ENCODE measurements at regions not wholly inside any gene's neighbourhood (a gene's known extent, or its start where the extent isn't known, plus 50 kb on each side); places are given as distances from the start of the nearest gene placed in this dataset.
"Not testable (repeated sequence)": the region's sequence is repeated elsewhere in the genome, so short reads cannot be mapped to it uniquely, and the experiment has no call there.

DNA sequence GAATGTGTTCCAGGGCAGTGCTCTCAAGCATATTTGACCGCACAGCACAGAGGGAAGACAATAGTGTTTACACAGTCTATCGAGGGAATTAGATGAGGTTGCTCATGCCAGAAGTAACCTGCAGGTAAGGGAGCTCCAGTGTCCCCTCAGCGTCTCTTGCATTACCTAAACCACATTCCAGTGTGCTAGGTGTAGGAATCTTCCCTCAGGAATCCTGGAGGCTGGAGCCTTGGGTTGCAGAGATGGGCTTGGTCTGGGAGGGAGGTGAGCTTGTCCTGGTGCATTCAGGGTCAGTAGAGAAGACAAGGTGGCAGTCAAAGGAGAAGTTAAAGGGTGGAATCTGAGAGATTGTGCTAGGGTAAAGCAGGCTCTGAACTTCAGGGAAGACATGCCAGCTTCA, 56.3 kb downstream of the SOX14 start:
- DNase-seq (ENCODE audit: low read depth in 2 of 3, low spot score in 1 of 3) = no peak

DNA sequence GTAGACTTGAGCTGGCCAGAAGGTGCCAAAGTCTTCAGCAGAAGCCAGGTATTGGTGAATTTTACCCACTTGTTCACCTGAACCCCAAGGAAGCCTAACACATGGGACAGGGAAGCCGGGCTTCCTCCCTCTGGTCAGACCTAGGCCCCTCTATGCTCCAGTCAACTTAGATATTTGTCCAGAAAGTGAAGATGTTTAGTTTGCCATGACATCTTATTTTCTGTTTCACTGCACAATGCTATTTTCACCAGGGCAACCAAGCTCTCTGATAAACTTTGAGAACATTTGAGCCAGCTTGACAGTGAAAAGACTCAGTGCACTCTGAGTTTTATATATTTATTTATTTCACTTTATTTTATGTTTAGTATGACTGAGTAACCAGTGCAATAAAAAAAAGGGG, 71.0 kb downstream of the SOX14 start:
- no peak for DNase-seq (ENCODE audit: low read depth in 2 of 3, low spot score in 1 of 3)

DNA sequence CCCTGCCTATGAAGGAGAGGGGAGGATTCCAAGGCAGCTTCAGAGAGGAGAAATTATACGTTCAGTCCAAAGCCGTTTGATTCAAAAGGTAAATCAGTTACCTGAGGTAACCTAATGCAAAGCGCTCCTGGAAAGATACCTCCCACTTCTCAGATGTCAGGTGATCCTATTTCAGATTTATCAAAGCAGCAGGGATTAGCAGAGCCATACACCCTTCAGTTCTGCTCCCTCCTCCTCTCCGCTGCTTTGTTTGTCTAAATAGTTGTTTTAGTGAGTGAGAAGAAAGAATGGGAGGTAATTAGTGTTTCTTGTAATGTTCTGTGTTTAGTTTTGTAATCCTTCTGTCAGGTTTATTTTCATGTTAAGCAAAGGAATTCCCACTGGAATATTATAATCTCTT, 81.1 kb downstream of the SOX14 start:
- no peak for DNase-seq (ENCODE audit: low read depth in 2 of 3, low spot score in 1 of 3)

DNA sequence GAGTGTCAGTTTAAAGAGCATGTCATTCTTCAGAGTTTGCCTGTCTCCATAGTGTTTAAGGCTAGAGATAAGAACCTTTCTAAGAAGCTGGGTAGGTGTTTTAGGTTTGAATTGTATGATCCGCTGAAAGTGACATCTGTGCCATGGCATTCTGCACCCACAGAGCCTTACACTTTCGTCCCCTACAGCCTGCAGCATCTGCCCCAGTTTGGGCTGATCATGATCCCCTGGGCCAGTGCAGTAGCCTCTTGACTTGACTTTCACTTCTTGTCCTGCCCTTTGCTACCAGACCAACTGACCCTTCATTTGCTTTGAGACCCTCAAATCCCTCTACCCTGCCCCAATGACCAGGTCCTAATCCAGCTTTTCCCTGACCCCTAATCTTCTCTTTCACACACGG, 81.6 kb downstream of the SOX14 start:
- no peak for DNase-seq (ENCODE audit: low read depth in 2 of 3, low spot score in 1 of 3)

DNA sequence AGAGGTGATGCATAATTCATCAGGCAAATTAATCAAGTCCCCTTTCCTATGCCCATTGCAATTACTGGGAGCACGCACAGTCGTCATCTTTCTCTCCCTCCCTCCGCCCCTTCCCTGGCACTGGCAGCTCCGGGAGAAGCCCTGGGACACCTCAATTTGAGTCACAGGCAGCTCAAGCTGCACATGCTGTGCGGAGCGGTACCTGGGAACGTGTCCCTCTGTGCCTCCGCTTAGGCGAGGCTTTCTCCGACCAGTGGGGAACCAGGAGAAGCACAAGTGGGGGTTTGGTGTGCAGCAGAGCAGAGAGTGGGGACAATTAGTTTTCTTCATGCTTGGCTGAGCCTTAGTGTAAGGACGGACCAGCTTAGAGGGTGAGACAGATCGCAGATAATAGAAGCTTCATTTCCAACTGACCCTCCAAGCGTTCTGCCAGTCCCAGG, 88.3 kb downstream of the SOX14 start:
- DNase-seq (ENCODE audit: low read depth in 2 of 3, low spot score in 1 of 3) = no peak

DNA sequence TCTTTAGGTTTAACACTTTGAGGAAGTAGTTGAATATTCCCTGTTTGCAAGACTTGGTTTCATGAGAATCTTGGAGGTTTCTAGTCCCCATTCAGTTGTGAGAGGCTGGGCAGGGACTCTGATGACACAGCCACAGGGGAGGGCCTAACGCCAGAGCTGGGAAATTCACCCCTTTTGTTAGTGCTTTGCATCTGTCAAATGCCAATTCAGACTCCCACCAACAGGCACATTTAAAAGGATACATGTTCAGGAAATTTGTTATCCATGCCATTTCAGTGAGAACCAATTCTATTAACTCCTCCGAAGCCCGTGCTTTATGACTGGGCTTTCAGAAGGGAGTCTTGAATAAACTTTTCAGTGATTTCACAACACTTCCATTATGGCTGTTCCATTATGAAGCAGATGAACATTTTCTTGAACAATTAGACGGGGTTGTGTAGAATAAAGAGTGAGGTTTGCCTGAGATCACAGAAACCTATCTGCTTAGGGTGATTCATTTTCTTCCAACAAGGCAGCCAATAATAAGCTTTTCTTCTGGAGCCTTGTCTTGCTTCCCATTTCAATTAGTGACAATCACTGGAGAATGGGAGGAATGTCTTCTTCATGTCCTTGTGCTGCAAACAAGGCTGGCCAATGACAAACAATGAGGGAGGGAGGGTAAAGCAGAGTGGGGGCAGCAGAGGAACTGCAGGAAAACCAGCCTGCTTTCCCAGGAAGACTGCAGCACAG, 90.6 kb downstream of the SOX14 start:
- no peak for DNase-seq (ENCODE audit: low read depth in 2 of 3, low spot score in 1 of 3)

DNA sequence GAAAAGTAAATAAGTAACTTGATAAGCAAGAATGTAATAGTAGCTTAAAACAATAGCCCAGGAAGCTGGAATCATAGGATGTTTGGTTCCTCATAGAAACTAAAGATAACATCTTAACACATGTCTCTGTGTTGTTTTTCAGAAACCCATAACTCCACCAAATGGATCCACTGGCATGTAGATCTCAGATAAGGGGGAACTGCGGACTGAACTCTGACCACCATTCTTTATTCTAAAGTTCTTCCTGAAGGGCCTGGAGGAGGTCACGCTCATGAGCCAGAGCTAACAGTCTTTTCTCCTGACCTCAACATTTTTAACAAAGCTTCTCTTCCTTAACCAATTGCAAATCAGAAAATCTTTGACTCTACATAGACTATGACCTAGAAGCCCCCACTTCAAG, 101.9 kb downstream of the SOX14 start:
- DNase-seq (ENCODE audit: low read depth in 2 of 3, low spot score in 1 of 3) = no peak

DNA sequence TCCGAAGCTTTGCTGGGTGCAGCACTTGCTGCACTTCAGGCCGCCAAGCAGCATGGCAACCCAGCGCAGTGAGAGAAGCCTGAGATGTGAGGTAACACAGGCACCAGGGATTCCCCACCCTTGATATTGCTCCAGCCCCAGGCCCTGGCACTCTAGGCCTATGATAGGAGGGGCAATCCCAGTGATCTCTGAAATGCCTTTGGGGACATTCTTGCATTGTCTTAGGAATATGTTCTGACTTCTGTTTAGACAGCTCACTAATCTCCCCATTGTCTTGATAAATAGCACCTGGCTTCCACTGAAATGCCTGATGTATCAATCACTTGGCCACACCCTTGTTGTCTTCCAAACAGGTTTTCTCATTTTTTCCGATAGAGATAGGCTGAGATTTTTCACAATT, 102.8 kb downstream of the SOX14 start:
- DNase-seq (ENCODE audit: low read depth in 2 of 3, low spot score in 1 of 3) = no peak

DNA sequence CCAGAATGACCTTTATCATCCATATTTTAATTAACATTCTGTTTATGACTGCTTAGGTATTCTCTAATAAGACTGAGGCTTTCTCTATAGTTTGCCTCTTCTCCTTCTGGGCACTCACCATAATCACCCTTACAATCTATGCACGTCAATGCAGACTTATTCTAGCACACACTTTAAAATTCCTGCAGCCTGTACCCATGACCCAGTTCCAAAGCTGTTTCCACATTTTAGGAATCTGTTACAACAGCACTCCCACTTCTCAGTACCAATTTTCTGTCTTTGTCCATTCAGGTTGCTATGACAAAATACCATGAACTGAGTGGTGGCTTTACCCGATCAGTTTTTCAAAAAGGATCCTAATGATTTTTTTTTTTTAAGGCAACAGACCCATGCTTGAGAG, 103.5 kb downstream of the SOX14 start:
- no peak for DNase-seq (ENCODE audit: low read depth in 2 of 3, low spot score in 1 of 3)

DNA sequence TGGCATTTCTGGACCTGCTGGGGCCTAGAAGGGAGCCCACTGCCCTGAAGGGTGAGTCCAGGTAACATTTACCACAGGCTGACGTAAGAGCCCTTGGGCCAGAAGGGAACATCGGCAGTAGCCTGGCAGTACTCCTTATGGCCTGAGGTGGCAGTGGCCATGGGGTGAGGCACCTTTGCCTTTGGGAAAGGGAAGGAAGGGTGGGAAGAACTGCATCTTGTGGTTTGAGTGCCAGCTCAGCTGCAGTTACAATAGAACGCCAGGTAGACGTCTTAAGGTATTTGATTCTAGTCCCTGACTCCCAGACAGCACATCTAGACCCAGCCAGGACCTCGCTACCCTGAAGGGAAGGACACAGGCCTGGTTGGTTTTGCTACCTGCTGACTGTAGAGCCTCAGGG, 104.9 kb downstream of the SOX14 start:
- DNase-seq (ENCODE audit: low read depth in 2 of 3, low spot score in 1 of 3) = no peak

DNA sequence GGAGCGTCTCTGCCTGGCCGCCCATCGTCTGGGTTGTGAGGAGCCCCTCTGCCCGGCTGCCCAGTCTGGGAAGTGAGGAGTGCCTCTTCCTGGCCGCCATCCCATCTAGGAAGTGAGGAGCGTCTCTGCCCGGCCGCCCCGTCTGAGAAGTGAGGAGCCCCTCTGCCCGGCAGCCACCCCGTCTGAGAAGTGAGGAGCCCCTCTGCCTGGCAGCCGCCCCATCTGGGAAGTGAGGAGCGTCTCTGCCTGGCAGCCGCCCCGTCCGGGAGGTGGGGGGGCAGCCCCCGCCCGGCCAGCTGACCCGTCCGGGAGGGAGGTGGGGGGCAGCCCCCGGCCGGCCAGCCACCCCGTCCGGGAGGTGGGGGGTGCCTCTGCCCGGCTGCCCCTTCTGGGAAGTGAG, 108.5 kb downstream of the SOX14 start:
- not testable (repeated sequence) for DNase-seq (ENCODE audit: low read depth in 2 of 3, low spot score in 1 of 3)

DNA sequence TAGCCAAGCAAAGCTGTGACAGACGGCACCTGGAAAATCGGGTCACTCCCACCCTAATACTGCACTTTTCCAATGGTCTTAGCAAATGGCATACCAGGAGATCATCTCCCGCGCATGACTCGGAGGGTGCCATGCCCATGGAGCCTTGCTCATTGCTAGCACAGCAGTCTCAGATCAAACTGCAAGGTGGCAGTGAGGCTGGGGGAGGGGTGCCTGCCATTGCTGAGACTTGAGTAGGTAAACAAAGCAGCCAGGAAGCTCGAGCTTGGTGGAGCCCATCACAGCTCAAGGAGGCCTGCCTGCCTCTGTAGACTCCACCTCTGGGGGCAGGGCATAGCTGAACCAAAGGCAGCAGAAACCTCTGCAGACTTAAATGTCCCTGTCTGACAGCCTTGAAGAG, 113.1 kb upstream of the CLDN18 start:
- not testable (repeated sequence) for DNase-seq (ENCODE audit: low read depth in 2 of 3, low spot score in 1 of 3)

DNA sequence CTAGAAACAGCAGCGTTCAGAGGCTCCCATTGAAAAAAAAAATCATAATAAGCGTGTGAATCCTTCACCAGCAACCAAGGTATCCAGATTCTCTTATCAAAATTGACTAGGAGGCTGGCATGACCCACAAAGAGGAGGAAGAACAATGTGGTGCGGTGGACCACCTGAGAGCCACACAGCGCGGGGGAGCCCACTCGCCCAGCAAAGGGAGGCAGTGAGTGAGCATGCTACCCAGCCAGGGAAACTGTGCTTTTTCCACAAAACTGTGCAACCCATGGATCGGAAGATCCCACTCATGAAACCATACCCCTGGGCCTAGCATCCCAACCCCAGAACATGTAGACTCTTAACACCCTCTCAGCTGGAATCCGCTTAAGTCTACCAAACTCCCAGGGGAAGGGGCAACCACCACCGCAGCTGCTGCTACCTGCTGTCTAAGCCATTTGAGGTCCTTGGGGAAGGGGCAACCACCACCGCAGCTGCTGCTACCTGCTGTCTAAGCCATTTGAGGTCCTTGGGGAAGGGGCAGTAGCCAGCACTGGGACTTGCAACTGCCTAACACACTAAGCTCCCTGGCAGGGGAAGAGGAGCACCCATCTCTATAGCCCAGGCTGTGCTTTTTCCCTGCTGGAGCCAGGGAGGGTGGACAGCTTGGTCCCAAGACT, 102.8 kb upstream of the CLDN18 start:
- no peak for DNase-seq (ENCODE audit: low read depth in 2 of 3, low spot score in 1 of 3)

DNA sequence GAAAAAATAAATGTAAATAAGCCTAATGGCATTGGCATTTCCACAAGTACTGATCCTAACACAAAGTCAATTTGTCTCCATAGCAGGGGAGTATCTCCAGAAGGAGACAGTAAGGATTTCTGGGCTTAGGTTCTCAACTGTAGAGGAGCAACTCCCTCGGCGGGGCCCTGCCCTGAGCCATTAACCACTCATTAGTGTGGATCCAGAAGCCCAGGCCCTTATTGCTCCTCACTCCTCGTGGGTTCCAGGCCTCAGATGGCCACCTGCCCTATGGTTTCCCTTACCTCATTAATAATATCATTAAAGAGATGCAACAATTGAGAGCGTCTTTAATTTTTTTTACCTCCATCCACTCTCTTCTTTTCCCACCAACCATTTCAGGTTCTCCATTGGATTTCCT, 85.3 kb upstream of the CLDN18 start:
- DNase-seq (ENCODE audit: low read depth in 2 of 3, low spot score in 1 of 3) = no peak

DNA sequence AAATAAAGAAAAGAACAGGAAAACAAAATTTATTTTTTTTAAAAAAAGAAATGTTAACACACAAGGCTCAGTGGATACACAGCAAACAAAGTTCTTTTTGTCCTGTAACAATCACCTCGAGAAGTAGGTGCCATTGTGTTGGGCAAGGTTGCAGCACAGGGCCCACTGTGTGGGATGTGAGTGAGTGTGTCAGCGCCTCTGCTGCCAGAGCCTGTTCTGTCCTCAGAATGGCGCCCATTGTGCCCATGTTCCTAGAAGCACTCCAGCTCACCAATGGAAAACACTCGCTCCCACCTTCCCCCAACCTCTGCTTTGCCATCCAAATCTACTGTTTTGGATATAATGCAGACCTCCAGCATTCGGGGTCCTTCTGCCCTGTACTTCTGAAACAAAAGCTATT, 84.9 kb upstream of the CLDN18 start:
- no peak for DNase-seq (ENCODE audit: low read depth in 2 of 3, low spot score in 1 of 3)

DNA sequence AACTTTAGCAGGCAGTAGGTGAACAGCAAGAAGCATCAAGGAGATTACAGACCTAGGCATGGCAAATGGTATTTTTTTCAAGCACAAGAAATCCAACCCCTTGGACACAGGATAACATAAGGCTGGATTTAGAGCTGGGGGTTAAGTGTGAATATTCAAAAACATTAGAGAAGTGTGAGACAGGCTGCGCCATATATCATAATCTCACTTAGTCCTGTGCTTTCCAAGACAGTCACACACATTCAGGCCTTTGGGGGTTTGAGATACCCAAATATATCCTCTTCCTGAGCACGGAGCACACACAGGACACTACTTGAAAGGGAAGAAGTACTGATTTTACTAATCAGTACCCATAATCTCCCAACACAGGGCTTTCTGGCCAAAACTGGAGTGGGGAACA, 83.0 kb upstream of the CLDN18 start:
- DNase-seq (ENCODE audit: low read depth in 2 of 3, low spot score in 1 of 3) = no peak

DNA sequence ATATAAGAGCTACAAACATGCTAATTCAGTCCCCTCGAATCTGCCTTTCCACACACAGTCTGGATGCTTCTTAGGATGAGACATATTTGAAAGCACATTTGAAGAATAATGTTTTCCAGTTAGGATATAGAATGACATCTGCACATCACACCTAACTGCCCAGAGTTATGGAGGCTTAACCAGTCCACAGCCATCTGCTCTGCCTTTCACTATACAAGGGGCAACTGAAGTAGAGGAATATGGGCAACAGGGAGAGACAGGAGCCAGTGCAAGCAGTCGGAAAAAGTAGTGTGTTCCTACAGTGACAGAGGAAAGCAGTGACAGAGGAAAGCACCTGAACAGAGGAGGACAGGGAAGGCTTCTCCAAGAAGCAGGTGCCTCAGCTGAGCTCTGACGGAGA, 79.0 kb upstream of the CLDN18 start:
- DNase-seq (ENCODE audit: low read depth in 2 of 3, low spot score in 1 of 3) = no peak

DNA sequence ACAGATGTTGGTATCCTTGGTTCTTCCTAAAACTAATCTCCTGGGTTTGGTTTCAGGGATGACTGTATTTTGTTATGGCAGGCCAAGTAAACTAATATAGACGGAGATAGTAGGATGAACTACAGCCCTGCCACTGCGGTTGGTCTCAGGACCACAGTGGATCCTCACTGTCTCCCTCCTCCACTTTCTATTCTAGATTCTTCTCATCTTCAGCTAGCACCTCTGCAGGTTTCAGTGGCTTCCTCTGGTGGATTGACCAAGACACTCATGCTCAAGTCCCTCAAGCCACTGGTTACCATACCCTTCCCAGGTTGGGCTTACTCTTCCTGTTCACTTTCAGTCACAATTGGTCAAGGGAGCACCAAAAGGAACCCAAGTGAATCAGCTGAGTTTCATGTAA, 71.1 kb upstream of the CLDN18 start:
- no peak for DNase-seq (ENCODE audit: low read depth in 2 of 3, low spot score in 1 of 3)

DNA sequence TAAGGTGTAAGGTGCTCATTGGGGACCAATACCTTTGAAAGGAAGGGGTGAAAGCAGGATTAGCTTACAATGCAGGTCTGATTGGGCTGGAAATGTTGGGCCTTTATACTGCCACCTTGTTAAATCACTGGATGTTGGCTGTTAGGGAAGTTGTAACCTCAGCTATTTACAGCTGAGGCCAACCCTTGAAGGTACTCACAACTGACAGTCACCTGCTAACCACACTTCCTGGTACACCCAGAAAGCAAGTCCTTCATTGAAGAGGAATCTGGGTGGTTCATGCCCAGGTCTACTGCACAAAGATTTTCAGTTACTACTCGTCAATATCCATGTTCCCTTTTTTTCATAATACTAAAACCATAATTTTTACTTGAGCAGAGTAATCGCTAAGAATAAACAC, 65.4 kb upstream of the CLDN18 start:
- DNase-seq (ENCODE audit: low read depth in 2 of 3, low spot score in 1 of 3) = no peak

DNA sequence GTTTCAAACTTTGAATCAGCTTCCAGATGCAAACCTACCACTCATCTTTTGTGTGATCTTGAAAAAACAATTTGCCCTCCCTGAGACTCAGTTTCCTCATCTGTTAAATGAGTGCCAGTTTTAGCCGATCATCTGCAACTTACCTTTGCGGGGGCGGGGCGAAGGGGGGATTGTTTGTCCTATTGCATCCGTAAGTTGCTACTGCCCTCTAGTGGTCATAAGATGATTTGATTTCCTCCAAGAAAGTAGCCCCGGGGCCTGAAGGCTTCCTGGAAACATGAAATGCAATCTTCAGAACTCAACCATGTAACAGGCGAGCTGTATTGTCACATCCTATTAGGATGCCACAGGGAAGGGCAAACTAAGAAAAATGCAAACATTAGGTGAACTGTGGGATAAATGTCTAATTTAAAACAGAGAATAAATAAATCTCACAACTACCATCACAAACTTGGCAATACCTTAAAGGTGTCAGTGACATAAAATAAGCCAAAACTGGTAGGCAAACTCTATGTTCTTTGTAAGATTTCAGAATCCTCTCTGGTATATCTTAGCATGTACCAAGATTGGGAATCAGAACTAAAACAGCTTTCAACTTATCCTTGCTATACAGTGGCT, 63.5 kb upstream of the CLDN18 start:
- peak; percentile 10 to 47 (median 25) for DNase-seq (ENCODE audit: low read depth in 2 of 3, low spot score in 1 of 3)

DNA sequence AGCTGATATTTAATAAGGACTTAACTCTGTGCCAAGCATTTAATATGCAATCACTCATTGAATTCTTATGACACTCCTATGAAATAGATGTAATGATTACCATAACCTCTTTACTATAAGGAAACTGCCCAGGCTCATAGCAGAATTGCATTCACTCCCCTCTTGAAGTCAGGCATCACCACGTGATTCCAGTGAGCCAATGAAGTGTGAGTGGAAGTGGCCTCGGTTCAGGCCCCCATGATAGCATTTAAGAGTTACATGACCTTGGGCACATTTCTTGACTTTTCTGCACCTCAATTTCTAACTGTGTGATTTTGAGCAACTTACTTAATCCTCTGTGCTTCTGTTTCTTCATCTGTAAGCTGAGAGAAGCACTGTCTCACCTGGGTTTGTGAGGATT, 62.8 kb upstream of the CLDN18 start:
- no peak for DNase-seq (ENCODE audit: low read depth in 2 of 3, low spot score in 1 of 3)

DNA sequence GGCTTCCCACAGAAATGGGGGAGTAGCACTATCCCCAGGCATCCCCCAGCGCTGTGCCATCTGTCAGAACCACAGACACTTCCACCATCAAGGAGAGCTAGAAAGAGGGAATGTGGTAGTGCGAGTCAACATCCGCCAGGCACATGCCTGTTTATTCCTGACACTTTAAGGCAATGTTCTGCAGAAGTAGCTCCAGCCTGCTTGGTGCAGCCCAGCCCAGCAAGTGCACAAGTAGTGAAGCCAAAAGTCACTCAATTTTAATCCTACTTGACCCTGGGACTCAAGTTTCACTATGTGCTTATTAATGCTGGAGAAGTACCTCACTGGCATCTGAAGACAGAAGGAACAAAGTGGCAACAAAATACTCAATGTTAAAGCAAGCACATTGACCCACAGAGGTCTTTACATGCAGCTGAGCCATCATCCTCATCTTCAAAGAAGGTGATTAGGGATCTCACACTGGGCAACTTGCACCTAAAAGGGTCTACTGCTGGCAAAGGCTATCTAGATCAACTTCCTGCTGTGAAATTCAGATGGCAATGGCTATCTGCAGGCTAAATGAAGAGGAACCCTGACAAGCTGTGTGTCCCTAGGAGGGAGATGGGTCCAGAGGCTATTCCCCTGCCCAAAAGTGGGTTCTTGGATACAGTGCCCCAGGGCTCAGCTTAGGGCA, 61.4 kb upstream of the CLDN18 start:
- no peak for DNase-seq (ENCODE audit: low read depth in 2 of 3, low spot score in 1 of 3)
